ENCODE measurements at regions not wholly inside any gene's neighbourhood (a gene's known extent, or its start where the extent isn't known, plus 50 kb on each side); places are given as distances from the start of the nearest gene placed in this dataset.
"Not testable (repeated sequence)": the region's sequence is repeated elsewhere in the genome, so short reads cannot be mapped to it uniquely, and the experiment has no call there.

DNA sequence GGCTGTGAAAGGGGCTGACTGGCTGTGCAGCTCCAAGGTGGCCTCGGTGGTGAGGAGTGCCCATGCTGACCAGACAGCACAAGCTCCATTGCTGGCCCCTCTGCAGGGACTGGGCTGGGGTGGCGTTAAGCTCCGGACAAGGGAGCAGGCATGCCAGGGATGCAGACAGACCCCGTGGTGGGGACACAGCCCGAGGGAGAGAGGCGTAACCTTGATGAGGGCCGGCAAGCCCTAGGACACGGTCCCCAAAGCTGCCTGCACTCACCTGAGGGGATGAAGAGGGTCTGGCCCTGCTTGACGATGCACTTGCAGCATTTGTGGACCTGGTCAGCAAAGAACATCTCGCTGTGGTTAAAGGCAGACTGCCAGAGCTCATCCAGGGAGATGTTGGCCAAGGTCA, 217.9 kb downstream of the TUBA3C start:
- not testable (repeated sequence) for TF ChIP-seq CTCF, EP300 (IDR thresholded peaks at IDR 0.05)

Measured in gastroesophageal sphincter (tissue), 3 donors.